NCI-H1092 treated with DMSO at 0.1 percent for 48 hours (cell line): ENCODE measurements at regions not wholly inside any gene's neighbourhood (a gene's known extent, or its start where the extent isn't known, plus 50 kb on each side); places are given as distances from the start of the nearest gene placed in this dataset.

Source experiments
- DNase-seq: peaks from one replicate; lab custom pipeline; 2025; lab: John Stamatoyannopoulos, UW

DNA sequence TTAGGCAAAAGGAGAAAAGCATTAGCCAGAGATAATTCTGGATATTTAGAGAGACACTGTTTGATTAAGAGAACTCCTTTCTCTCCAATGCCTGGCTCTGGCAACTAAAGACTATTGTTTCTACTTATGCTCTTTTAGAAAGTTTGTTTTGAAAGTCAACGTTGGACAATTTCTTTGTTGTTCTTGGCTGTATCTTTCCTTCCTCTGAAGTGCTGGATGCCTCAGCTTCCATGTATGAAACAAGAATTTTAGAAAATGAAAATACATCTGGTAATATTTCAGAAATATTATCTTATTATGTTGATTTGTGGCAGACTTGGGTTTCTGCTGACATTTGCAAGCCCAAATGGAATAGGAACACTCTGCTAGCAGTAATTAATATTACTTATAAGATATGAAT, 382.6 kb downstream of the SNAPC1 start:
- DNase-seq: no peak

DNA sequence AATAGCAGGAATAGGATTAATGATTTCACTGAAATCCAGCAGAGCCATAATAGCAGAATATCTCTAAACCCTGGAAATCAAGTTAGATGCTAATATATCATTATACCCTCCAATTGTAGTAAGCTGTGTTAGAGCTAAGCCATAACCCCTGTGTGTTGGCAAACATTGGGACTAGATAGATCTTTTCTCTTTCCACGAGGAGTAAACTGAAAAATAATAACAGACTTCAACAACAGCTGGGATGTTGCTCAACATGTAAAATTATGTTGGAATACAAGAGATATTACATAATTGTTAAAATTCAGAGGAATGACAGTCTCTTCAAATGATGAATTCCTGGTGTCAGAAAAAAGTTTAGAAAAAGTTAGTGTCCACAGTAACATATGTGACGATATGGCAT, 383.8 kb downstream of the SNAPC1 start:
- no peak for DNase-seq

DNA sequence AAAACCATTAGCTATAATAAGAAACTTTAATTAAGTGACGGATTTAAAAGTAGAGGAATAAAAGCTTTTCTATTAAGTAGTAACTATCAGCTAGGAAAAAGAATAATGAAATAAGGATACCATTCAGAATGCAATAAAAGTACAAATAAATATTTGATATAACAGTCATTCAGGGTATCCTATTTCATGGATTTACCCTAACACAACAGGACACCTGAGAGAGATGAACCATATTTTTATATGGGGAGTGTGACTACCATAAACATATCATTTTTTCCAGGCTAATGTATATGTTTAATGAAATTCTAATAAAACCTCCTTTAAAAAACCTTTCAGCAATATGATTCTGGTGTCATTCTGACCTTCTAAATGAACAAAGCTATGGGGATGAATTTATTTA, 393.8 kb downstream of the SNAPC1 start:
- no peak for DNase-seq

DNA sequence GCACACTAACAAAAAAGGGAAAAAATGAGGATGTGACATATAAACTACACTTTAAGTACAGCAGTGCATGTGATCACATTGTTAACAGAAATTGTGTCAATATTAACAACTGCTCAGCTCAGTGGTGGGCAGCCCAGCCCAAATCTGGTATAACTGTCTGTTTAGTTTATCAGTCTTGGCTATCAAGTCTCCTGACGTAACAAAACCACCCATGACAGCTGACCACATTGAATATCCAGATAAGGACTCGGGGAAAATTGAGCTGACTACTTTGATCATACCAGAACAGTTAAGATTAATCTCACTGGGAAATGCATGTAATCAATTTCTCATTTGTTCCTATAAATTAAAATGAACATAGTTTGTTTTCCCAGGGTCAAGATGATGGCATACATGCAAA, 396.6 kb downstream of the SNAPC1 start:
- DNase-seq: no peak

DNA sequence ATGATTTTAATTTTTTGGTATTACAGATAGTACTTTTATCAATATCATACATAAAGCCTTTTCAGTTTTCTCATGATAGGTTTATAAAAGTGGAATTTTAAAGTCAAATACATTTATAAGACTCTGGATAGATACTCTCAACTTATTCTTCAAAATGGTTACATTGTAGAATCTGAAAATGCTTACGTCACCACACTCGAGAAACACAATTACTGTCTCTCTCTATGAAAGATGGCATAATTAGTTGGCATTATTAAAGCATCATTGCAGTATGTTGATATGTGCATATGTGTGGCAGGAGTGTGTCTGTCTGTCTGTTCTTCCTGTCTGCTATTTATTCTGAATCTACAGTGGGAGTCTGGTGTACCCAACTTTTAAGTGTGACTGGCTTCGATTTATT, 397.1 kb downstream of the SNAPC1 start:
- DNase-seq: no peak

DNA sequence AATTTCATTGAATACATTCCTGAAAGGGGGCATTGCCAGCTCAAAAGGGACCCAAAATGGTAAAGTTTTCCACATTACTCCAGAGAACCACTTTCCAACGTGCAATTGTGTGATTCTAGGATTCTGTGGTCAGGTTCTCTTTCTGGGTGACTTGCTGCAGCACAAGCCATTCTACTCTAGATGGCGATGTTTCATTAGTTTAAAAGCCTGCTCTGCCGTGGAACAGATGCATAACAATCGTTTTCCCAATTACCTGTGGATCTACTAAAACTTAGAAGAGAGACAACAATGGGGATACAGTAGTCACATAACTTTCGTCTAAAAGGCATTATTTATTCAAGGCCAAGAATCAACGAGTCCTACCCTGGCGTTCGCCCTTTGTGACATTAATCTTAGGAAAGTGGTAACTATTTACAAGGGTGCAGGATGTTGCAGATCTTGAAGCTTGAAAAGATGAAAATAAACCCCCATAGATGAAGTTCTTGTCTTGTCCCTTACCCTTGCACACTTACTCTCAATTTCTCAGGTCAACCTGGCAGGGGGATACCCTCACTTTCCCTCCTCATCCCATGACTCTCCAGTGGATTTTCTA, 400.9 kb downstream of the SNAPC1 start:
- peak; percentile 64 for DNase-seq

DNA sequence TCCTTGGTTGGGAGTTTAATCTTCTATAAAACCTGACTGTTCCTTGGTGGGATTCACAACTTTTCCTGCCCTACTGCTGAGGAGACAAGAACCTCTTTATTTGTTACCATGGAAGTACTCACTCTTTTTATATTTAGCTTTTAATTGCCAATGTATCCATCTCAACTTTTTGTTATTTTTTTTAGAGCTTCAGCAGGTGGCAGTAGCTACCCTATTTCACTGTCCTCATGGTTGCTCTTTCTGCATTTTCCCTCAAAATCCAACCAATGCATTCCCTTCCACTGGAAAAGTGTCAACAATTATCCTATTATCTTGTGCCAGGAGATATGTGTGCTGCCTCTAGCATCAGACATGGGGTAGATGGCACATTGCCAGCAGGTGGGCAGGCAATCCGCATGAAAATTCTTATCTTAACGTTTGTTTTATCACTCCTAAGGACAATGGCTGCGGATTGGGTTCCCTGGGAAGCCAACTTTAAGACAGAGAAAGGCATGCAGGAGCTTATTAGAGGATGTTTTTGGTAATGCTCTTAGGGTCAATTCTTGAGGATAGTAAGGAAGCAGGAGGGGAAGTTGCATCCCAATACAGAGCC, 406.4 kb downstream of the SNAPC1 start:
- peak; percentile 6 for DNase-seq

DNA sequence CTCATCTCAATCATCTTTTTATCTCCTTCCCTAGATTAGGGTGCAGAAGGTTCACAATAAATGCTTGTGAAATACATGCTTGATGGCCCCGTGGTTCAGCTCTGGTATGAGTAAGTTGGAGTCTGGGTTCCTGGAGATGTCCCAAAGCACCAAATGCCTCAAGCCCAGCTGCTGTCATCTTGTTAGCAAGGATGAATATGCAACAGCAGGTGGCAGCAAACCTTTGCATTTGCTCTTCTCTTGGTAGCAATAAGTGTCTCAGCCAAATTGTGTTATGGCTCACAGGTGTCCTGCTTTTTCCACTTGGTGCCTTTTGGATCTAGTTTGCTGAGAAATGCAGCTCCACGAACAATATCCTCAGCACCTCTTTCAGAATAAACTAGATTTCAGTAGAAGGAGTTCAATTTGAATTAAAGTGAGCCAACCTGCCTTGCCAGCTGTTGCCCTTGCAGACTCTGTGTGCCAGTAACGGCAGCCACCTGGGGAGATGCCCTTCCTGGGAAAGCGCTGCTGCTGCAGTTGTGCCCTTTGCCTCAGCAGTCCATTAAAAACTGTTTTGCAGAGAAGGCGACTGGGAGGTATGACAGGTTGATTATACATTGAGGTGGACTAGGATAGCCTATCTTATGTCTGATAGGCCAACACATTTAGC, 417.3 kb downstream of the SNAPC1 start:
- DNase-seq: peak; percentile 79

DNA sequence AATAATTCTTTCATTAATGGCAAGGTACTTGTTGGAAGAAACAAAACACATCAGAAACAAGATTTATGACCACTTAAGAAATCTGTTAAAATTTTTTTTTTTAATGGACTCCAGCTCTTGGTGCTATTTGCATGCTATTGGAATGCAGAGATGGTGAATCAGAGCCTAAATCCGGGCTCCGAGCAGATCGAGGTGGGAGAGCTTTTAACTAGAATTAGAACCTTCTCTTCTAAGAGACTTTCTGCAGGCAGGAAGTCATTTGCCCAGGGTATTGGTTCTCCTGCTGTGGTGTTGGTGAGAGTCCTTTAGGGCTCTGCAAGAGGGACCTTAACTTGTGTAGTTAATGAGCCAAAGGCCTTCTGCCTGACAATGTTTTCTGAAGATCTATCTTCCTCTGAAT, 419.4 kb downstream of the SNAPC1 start:
- DNase-seq: no peak

DNA sequence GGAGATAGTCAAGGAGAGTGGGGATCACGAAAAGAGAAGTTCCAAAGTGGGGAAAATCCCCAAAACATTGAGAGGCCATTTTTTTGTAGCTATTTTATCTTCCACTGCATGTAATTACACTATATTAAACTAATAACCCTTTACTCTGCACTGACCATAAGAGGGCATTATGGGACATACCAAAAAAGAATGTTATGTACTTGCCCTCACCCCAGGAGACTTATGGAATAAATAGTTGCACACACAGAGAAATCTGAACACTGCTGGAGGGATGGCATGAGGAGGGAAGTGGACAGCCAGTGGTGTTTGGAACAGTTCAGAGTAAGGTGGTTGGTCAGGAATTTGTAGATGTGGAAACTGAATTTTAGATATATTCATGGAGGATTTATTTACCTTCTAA, 422.9 kb downstream of the SNAPC1 start:
- DNase-seq: no peak

DNA sequence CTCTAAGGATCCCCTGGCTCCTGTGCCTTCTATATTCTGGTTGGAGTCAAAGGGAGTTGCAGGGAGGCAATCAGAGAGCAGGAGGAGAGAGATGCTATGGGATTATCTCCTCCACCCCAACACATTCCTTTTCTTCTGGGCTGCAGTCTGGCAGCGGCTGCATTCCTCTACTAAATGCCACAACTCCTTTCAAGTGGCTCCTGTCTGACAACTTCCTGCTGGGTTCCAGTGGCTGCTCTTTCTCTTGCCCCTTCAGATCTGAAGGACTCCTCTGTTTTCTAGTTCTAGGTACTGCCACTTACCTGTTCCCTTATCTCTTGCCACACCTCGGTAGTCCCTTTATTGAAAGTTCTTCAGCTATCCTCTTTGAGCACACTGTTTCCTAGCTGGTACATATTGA, 425.0 kb downstream of the SNAPC1 start:
- DNase-seq: no peak

DNA sequence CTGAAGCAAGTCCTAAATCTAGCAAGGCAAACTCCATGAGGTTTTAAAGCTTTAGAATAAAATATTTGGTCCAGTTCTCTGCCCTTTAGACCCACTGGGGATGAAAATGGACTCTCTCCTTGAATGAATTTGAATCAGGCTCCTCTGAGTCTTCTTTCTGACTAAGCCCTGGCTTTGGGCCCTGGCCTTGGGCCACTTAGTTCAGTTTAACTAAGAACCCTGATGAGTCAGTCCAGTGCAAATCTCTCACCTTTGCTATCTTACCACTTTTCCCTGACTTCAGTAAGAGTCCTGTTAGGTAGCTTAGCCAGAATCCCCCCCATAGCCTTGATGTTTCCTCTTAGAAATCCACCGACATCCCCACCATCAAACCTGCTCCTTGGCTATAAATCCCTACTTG, 427.5 kb downstream of the SNAPC1 start:
- no peak for DNase-seq

DNA sequence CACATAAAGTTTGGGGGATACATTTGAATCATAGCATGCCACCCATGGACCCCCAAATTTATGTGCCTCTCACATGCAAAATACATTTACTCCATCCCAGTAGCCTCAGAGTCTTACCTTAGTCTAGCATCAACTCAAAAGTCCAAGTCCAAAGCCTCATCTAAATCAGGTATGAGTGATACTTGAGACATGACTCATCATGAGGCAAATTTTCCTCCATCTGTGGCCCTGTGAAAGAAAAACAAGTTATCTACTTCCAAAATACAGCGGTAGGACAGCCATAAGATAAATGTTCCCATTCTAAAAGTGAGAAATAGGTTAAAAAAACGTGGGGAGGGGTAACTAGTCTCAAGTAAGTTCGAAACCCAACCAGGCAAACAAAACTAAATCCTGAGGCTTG, 444.2 kb downstream of the SNAPC1 start:
- DNase-seq: no peak

DNA sequence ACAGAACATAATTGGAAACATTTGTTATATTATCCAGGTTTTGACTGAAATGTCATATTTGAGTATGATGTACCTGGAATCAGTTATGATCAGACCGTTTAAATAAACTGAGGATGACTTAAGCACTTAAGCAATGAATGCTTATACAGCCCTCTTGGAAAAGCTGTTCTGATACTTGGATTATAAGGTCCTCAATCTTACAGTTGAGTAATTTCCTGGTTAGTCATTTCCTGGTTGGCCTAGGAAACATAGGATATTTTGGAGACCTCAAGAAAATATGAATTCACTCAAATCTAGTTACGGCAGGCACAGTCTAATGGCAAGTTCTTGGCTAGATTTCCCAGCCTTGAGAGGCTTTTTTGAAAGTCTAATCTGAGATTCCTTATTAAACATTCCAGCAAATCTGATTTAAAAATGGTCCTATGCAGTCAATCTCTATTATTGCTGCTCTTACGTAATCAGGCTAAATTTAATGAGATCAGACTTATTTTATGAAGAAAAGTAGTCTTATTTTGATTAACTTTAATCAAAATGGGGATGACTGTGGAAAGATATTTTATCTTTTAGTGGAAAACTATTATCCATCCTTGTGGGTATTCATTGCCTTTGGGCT, 447.2 kb downstream of the SNAPC1 start:
- DNase-seq: no peak

DNA sequence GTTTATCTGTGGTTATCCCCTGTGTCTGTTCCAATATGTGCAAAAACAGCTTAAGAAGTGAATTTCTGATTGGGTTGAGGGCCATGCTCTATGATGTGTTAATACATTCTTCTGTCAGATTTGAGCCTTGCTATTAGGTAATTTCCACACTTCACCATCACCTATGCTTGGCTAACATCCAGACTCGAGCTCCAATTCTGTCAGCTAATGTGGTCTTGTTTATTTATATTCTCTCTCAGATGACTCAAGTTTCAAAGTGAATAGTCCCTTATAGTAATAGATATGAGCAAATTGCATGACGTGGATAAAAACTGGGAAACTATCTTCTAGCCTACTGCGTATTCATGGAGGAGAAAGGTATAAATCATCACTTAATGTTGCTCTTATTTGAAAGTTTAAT, 451.3 kb downstream of the SNAPC1 start:
- peak; percentile 38 for DNase-seq

DNA sequence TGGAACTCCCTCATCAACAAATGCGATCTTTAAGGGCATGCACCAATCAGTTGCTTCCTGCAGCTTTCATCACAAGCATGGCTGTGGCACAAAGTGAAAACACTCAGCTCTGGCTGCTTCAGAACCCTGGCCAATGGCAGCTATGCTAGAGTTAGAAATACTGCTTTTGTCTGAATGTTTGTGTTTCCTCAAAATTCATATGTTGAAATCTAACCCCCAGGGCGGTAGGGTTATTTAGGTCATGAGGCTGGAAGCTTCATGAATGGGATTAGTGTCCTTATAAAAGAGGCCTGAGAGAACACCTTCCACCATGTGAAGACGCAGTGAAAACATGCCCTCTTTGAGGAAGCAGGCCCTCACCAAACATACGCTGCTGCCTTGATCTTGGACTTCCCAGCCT, 453.9 kb downstream of the SNAPC1 start:
- no peak for DNase-seq

DNA sequence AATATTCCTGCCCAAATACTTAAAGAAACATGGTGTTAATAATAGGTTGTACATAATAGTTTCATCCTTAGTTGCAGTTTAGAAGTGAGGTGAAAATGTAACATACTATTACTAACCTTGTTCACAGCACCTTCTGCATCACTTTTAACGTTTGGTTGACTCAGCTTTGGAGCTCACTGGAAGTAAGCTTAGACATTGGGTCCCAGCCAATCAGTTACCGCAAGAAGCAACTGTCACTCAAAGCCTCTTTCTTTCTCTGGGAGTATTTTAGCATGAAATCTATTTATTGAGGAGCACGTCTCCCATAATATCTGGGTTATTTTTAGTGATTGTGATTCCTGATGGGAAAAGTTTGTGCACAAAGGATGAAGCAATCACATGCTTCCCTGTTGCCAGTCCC, 472.6 kb downstream of the SNAPC1 start:
- no peak for DNase-seq

DNA sequence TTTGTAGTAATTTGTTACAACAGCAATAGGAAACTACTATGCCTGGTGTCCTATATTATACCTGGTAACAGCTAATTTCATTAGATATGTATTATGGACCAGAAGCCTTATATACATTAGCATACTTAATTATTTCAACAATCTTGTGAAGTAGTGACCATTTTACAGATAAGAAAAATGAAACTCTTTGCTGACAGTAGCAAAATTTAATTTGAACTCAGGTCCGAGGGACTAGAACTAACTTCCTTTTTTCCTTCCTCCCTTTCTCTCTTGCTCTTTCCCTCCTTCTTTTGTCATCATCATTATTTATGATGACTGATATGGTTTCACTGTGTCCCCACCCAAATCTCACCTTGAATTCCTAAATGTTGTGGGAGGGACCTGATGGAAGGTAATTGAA, 482.0 kb downstream of the SNAPC1 start:
- no peak for DNase-seq

DNA sequence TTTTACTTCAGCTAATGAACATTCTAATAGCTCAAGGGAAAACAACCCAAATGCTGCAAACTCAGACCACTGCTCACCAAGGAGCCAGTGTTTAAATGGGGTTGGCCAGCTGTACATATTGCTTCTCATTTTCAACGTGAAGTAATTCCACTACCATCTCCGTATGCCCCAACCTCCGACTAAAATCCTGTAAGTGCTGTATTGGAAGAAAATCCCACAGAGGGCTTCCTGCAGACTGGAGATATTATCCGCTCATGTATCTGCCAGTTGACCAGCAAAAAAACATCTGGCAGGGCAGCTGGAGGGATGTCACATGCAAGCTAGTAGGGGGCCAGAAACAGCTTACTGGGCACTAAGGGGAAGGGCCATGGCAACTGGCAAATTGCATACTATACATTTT, 485.0 kb downstream of the SNAPC1 start:
- DNase-seq: no peak

DNA sequence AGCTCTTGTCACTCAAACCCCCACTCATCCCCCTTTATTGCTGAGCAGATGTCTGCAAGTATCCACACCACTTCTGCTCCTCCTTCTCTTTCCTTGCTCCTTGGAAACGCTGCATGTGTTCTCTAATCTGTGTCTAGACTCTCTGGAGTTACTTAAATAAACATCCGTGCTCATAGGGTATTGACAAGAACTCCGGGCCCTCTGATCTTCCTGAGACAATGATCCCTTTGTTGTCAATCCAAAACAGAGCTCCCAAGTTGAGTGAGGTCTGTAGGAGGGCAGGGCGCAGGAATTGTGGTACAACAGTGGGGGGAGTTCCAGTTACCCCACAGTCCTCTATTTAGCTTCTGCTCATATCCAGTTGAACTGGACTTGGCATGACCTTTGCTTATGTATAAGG, 489.0 kb downstream of the SNAPC1 start:
- DNase-seq: no peak

DNA sequence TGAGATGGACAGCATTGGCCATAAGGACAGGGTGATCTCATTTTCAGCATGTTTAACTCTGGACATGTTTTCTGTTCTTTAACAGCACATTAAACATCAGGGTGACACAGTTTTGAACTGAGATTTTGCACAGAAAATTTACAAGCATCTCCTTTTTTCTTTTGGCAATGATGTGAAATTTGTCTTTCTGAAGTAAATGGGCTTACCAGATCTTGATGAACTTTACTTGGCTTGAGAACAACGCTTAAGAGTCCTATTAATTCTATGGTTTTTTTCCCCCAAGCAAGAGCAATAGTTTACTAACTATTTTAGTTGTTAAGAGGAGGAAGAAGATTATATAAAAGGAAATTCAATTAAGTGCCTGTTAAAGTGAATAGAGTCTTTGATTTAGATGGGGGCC, 491.0 kb downstream of the SNAPC1 start:
- DNase-seq: no peak

DNA sequence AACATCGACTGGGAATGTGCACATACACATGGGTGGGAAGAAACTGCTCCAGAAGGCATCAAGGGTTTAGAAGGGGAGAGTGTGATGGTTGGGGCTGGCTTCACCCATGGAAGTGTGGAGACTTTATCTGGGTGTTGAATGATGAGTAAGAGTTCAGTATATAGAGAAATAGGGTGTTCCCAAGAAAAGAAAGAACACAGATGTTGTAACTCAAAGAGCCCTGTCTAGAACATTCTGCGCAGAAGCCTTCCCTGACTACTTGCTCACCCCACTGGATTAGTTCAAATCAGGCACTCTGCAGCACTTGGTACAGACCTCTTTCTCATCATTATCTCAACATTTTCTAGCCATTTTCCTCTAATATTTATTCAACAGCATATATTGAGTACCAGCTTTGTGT, 491.7 kb downstream of the SNAPC1 start:
- no peak for DNase-seq

DNA sequence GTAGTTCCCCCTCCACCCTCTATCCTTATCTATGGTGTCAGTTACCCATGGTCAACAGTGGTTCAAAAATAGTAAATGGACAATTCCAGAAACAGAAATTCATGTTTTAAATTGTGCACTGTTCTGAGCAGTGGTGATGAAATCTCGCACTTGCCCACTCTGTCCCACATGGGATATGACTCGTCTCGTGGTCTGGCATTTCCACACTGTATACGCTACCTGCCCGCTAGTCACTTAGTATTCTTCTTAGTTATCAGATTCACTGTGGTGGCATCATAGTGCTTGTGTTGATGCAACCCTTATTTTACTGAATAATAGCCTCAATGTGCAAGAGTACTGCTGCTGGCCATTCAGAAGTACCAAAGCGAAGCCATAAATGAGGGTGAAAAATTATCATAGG, 507.0 kb downstream of the SNAPC1 start:
- DNase-seq: no peak

DNA sequence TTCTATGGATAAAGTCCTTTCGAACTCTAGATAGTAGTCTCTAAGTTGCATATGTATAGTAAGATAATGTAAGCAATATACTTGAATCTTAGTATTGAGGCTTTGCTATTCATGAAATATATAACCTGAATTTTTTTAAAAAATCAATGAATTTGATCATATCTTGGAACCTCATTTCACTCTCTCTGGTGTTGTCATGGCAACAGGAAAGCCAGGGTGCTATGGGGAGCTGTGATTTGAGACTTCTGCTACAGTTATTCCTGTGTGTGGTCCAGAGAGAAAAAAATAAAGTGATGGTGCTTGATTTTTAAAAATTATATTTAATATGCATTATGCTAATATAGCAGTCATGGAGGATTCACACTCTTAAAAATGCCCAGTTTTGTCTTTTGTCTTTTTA, 508.0 kb downstream of the SNAPC1 start:
- DNase-seq: no peak
